T-cell (primary cell): ENCODE measurements at regions not wholly inside any gene's neighbourhood (a gene's known extent, or its start where the extent isn't known, plus 50 kb on each side); places are given as distances from the start of the nearest gene placed in this dataset.

Source experiments
- ATAC-seq, 4 experiments: fragments of 200-7000 bp in 3 of 4; fragments of 150-1000 bp in 1 of 4; cut with Tn5 transposase; replicated peaks in 1 of 4; 1 replicate in 3 of 4; 2 replicates in 1 of 4; pipeline ENCODE4 v1.10.0; 2021; ENCODE audit warnings: moderate library complexity in 3 of 4, mild to moderate bottlenecking in 2 of 4, moderate number of reproducible peaks in 1 of 4
- CTCF ChIA-PET, 2 donors: fragments of 300-600 bp; sonication (Branson Sonifier 250); formaldehyde crosslinking; loops; one replicate each; lab custom pipeline; 2022; ENCODE audit warnings: antibody characterized with exemption in 2 of 2; lab: Charles Lee
- POLR2A ChIA-PET, 2 donors: fragments of 300-600 bp; sonication (Branson Sonifier 250); formaldehyde crosslinking; loops; one replicate each; lab custom pipeline; 2022; ENCODE audit warnings: antibody characterized with exemption in 2 of 2; lab: Charles Lee
- DNase-seq, 35 experiments: peaks; one replicate each; pipeline versions ENCODE4 v3.0.0 to v3.0.0-alpha.2; 2013 to 2023
- H3K27ac ChIP-seq: one replicate; pipeline ENCODE4 v1.5.1; 2013; ENCODE audit warnings: low read length
- H3K27me3 ChIP-seq, 2 experiments: replicated peaks in 1 of 2; 1 replicate in 1 of 2; 2 replicates in 1 of 2; pipeline versions ENCODE4 v1.6.1 to v1.7.0; 2013; ENCODE audit warnings: low read length in 1 of 2, mixed read lengths in 1 of 2; ENCODE audit not compliant: control insufficient read depth in 2 of 2, insufficient read depth in 2 of 2; ENCODE audit errors: extremely low read depth in 1 of 2
- H3K36me3 ChIP-seq, 2 donors: 1 replicate in 1 of 2; 2 replicates in 1 of 2; pipeline versions ENCODE4 v1.6.1 to v1.7.0; 2013; ENCODE audit warnings: low read length in 1 of 2; ENCODE audit not compliant: control insufficient read depth in 2 of 2, insufficient read depth in 1 of 2; ENCODE audit errors: extremely low read depth in 1 of 2
- H3K4me1 ChIP-seq, 2 experiments: 1 replicate in 1 of 2; 2 replicates in 1 of 2; pipeline versions ENCODE4 v1.6.1 to v1.7.0; 2013; ENCODE audit warnings: low read length in 2 of 2, mixed read lengths in 1 of 2; ENCODE audit not compliant: insufficient read depth in 2 of 2, control insufficient read depth in 1 of 2; ENCODE audit errors: extremely low read depth in 1 of 2
- H3K4me3 ChIP-seq, 2 donors: 1 replicate in 1 of 2; 2 replicates in 1 of 2; pipeline versions ENCODE4 v1.5.1 to v1.7.0; 2013; ENCODE audit warnings: mild to moderate bottlenecking in 2 of 2, low read length in 1 of 2, moderate library complexity in 1 of 2; ENCODE audit not compliant: control insufficient read depth in 1 of 2; ENCODE audit errors: extremely low read depth in 1 of 2
- H3K9me3 ChIP-seq: 2 replicates; pipeline ENCODE4 v1.7.0; 2013
- H3K27ac Mint-ChIP-seq, 2 donors: one replicate each; pipeline ENCODE4 v1.8.0; 2020 to 2021; ENCODE audit warnings: mild to moderate bottlenecking in 2 of 2, mixed read lengths in 2 of 2
- H3K27me3 Mint-ChIP-seq, 2 donors: one replicate each; pipeline ENCODE4 v1.8.0; 2021 to 2022; ENCODE audit warnings: mixed read lengths in 2 of 2
- H3K36me3 Mint-ChIP-seq: one replicate; pipeline ENCODE4 v1.8.0; 2021; ENCODE audit warnings: mixed read lengths
- H3K4me1 Mint-ChIP-seq, 3 donors: one replicate each; pipeline ENCODE4 v1.8.0; 2020 to 2022; ENCODE audit warnings: mixed read lengths in 3 of 3, mild to moderate bottlenecking in 1 of 3
- H3K4me3 Mint-ChIP-seq, 3 donors: one replicate each; pipeline ENCODE4 v1.8.0; 2020 to 2022; ENCODE audit warnings: mild to moderate bottlenecking in 3 of 3, mixed read lengths in 3 of 3, moderate library complexity in 3 of 3
- H3K9me3 Mint-ChIP-seq, 3 donors: one replicate each; pipeline ENCODE4 v1.8.0; 2020 to 2022; ENCODE audit warnings: mixed read lengths in 3 of 3
- WGBS: methylation state at CpG from one replicate; pipeline ENCODE4 v1.1.5; 2013; ENCODE audit warnings: missing lambda C conversion rate; ENCODE audit not compliant: insufficient coverage; 5-methylcytosine and 5-hydroxymethylcytosine counted together

GRCh38 chr11:13174090-13174489, 103.5 kb upstream of the BMAL1 start:
- no CpG with 5 or more reads among the region's 6 CpGs for WGBS
- Mint-ChIP-seq H3K9me3 (no peaks in the 10 kb centered on the region), H3K27ac (no peak overlapping the region), H3K4me3 (no peak overlapping the region), H3K27me3 (peaks cover 14 to 17% of the 10 kb centered on the region in 2 donors), H3K4me1 (no peaks in the 10 kb centered on the region), H3K36me3 (no peaks in the 10 kb centered on the region)
- Histone ChIP-seq H3K4me1 (no peaks in the 10 kb centered on the region), H3K27me3 (peaks cover 0 to 3% of the 10 kb centered on the region in 2 experiments), H3K4me3 (no peak overlapping the region), H3K27ac (no peak overlapping the region), H3K9me3 (no peaks in the 10 kb centered on the region), H3K36me3 (no peaks in the 10 kb centered on the region)
- no peak for ATAC-seq
- CTCF ChIA-PET = no interaction called here
- POLR2A ChIA-PET = no interaction called here
- no peak for DNase-seq

- Histone ChIP-seq H3K9me3 (no peaks in the 10 kb centered on the region), H3K4me3 (no peak overlapping the region), H3K4me1 (no peaks in the 10 kb centered on the region), H3K27me3 (peaks cover 0 to 10% of the 10 kb centered on the region in 2 experiments), H3K27ac (no peak overlapping the region), H3K36me3 (no peaks in the 10 kb centered on the region)
- CTCF ChIA-PET = interaction anchor here in 1 of 2 donors (1.4 kb wide), 1 partner anchor 12 kb away, joined by 3 read pairs; no protein-coding TSS in a partner anchor
- Mint-ChIP-seq H3K4me1 (peaks cover 0 to 7% (median 7%) of the 10 kb centered on the region in 3 donors), H3K4me3 (peak overlapping the region; percentile 6 to 44 (median 17)), H3K36me3 (peaks cover 5% of the 10 kb centered on the region), H3K9me3 (peaks cover 1 to 14% (median 6%) of the 10 kb centered on the region in 3 donors), H3K27me3 (peaks cover 9 to 10% of the 10 kb centered on the region in 2 donors), H3K27ac (no peak overlapping the region)
- POLR2A ChIA-PET = no interaction called here
- no CpG with 5 or more reads among the region's 6 CpGs for WGBS
- peak in 2 of 35 experiments; percentile 4 to 49 for DNase-seq
- ATAC-seq = peak in 1 of 4 experiments; percentile 32
Measured at GRCh38 chr11:13183094-13183825, 94.3 kb upstream of the BMAL1 start.

- DNase-seq (no peak), ATAC-seq (no peak)
- ChIA-PET POLR2A (no interaction called here), CTCF (interaction anchor here in 1 of 2 donors (1.1 to 1.4 kb wide), 2 partner anchors 12 to 202 kb away, joined by 3 read pairs; no protein-coding TSS in a partner anchor)
- no peak overlapping the region for H3K4me3 Mint-ChIP-seq
- peaks cover 0 to 10% of the 10 kb centered on the region in 2 experiments for H3K27me3 ChIP-seq
- H3K36me3 ChIP-seq = no peaks in the 10 kb centered on the region
- H3K9me3 Mint-ChIP-seq = peaks cover 6 to 19% (median 10%) of the 10 kb centered on the region in 3 donors
- H3K36me3 Mint-ChIP-seq = peaks cover 9% of the 10 kb centered on the region
- no peaks in the 10 kb centered on the region for H3K4me1 ChIP-seq
- H3K4me3 ChIP-seq = no peak overlapping the region
- H3K27ac ChIP-seq = no peak overlapping the region
- H3K4me1 Mint-ChIP-seq = peaks cover 0 to 7% (median 7%) of the 10 kb centered on the region in 3 donors
- peaks cover 3% of the 10 kb centered on the region for H3K9me3 ChIP-seq
- H3K27me3 Mint-ChIP-seq = peaks cover 10 to 13% of the 10 kb centered on the region in 2 donors
- H3K27ac Mint-ChIP-seq = no peak overlapping the region
- no CpG with 5 or more reads among the region's 1 CpG for WGBS
Measured at GRCh38 chr11:13183826-13184196, 93.8 kb upstream of the BMAL1 start.

- ChIA-PET CTCF (interaction anchor here in 1 of 2 donors (1.1 to 1.4 kb wide), 2 partner anchors 13 to 202 kb away, joined by 3 read pairs; no protein-coding TSS in a partner anchor), POLR2A (no interaction called here)
Measured at GRCh38 chr11:13184295-13184794, 93.2 kb upstream of the BMAL1 start.

GRCh38 chr11:13188179-13188578, 89.4 kb upstream of the BMAL1 start:
- CTCF ChIA-PET = no interaction called here

More at GRCh38 chr11:13184295-13184794, 93.2 kb upstream of the BMAL1 start:
- no peaks in the 10 kb centered on the region for H3K36me3 ChIP-seq
- 84% methylated on average over 4 of the region's 9 CpGs for WGBS
- peaks cover 0 to 7% of the 10 kb centered on the region in 2 experiments for H3K27me3 ChIP-seq
- H3K27ac Mint-ChIP-seq = no peak overlapping the region
- H3K4me1 Mint-ChIP-seq = peaks cover 0 to 7% (median 7%) of the 10 kb centered on the region in 3 donors
- H3K4me3 ChIP-seq = no peak overlapping the region
- no peaks in the 10 kb centered on the region for H3K4me1 ChIP-seq
- H3K36me3 Mint-ChIP-seq = peaks cover 9% of the 10 kb centered on the region
- no peak overlapping the region for H3K27ac ChIP-seq
- no peak for ATAC-seq
- H3K9me3 Mint-ChIP-seq = peaks cover 6 to 19% (median 11%) of the 10 kb centered on the region in 3 donors
- peaks cover 10 to 14% of the 10 kb centered on the region in 2 donors for H3K27me3 Mint-ChIP-seq
- H3K9me3 ChIP-seq = peaks cover 3% of the 10 kb centered on the region
- no peak for DNase-seq
- H3K4me3 Mint-ChIP-seq = no peak overlapping the region

GRCh38 chr11:13189561-13190426, 87.8 kb upstream of the BMAL1 start:
- WGBS = 100% methylated on average over 1 of the region's 4 CpGs
- no peak overlapping the region for H3K4me3 ChIP-seq
- ChIA-PET POLR2A (no interaction called here), CTCF (interaction anchor here (0.9 to 1.2 kb wide), 3 partner anchors 12 to 155 kb away, joined by 3 read pairs; no protein-coding TSS in a partner anchor)
- H3K27ac Mint-ChIP-seq = no peak overlapping the region
- H3K36me3 Mint-ChIP-seq = peaks cover 9% of the 10 kb centered on the region
- H3K9me3 Mint-ChIP-seq = peaks cover 6 to 19% (median 13%) of the 10 kb centered on the region in 3 donors
- H3K9me3 ChIP-seq = peaks cover 3% of the 10 kb centered on the region
- H3K4me3 Mint-ChIP-seq = no peak overlapping the region
- H3K27me3 Mint-ChIP-seq = peaks cover 13 to 23% of the 10 kb centered on the region in 2 donors
- no peaks in the 10 kb centered on the region for H3K4me1 ChIP-seq
- DNase-seq (no peak), ATAC-seq (no peak)
- no peak overlapping the region for H3K27ac ChIP-seq
- no peaks in the 10 kb centered on the region for H3K4me1 Mint-ChIP-seq
- H3K36me3 ChIP-seq = no peaks in the 10 kb centered on the region
- peaks cover 0 to 10% of the 10 kb centered on the region in 2 experiments for H3K27me3 ChIP-seq

More at GRCh38 chr11:13188179-13188578, 89.4 kb upstream of the BMAL1 start:
- Mint-ChIP-seq H3K27me3 (peaks cover 6 to 18% of the 10 kb centered on the region in 2 donors), H3K4me3 (no peak overlapping the region), H3K4me1 (peaks cover 0 to 5% (median 4%) of the 10 kb centered on the region in 3 donors), H3K36me3 (peaks cover 9% of the 10 kb centered on the region), H3K27ac (no peak overlapping the region), H3K9me3 (peaks cover 6 to 19% (median 13%) of the 10 kb centered on the region in 3 donors)
- Histone ChIP-seq H3K4me1 (no peaks in the 10 kb centered on the region), H3K9me3 (peaks cover 3% of the 10 kb centered on the region), H3K27me3 (peaks cover 0 to 10% of the 10 kb centered on the region in 2 experiments), H3K36me3 (no peaks in the 10 kb centered on the region), H3K27ac (no peak overlapping the region), H3K4me3 (no peak overlapping the region)
- POLR2A ChIA-PET = no interaction called here
- DNase-seq = no peak
- ATAC-seq = no peak
